ENCODE measurements at regions not wholly inside any gene's neighbourhood (a gene's known extent, or its start where the extent isn't known, plus 50 kb on each side); places are given as distances from the start of the nearest gene placed in this dataset.
A peak's percentile ranks its signal among the peaks of the same experiment; 100 is the strongest.
"Not testable (repeated sequence)": the region's sequence is repeated elsewhere in the genome, so short reads cannot be mapped to it uniquely, and the experiment has no call there.

DNA sequence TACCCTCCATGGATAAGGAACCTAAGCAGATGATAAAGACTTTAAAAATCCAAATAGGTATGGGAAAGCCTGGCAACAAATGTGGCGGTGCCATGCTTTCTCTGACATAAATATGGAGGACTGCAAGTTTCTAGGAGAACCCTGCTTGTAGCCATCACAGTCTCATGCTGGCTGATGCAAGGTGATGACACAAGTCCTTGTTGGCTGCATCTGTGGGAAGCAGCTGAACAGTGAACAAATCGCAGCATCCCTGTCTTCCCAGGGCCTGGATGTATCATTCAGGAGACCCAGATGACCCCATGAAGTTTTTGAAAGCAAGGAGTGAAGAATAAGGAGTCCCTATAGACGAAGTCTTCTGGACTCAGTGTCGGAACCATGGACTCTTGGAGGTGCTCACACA, 234.4 kb upstream of the HS3ST1 start:
- no peak overlapping the region for H3K4me2 ChIP-seq

DNA sequence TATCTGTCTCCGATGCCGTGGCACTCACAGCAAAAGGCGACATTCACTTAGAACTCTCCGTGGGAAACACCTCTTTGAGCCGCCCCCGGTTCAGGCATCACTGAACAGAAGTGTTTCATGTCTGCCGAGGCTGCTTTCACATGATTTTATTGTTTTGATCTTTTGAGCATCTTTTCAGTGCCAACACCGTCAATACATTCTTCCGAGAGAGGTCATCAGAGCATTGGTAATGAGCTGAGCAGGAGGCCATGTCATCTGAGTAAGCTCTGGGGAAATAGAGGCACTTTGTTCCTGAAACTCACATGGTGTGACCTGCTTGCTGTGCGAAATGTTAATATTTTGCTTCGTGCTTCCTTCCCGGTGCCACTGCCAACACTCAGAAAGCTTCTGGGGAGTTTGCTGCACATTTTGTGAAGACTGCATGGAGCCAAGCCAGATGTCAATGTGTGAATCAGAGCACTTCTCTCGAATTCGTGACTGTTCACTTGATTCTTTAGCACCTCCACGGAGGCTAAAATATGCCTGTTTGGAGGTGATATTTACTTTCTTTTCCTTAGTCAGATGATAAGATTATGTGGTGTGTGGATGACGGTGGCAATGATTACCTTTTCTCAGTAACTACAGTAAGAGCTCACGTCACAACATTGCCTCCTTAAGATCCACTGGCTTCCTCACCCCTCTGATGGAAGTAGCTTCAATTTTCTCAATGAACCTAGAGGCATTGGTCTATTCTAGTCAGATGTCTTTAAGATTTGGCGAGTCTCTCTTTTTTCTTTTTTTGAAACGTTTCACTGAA, 222.3 kb upstream of the HS3ST1 start:
- Histone ChIP-seq H3K36me3 (ENCODE audit: low read depth) (no peaks in the 10 kb centered on the region), H3K4me2 (no peak overlapping the region), H3K27ac (no peak overlapping the region), H3K79me2 (ENCODE audit: low read depth) (no peaks in the 10 kb centered on the region), H3K9me3 (ENCODE audit: insufficient read depth, low read depth) (no peaks in the 10 kb centered on the region), H3K9me2 (ENCODE audit: insufficient read depth) (no peaks in the 10 kb centered on the region), H3K4me1 (replicated peaks; ENCODE audit: insufficient read depth) (no peaks in the 10 kb centered on the region), H3K27me3 (ENCODE audit: insufficient read depth, low read depth) (no peaks in the 10 kb centered on the region), H3F3A (ENCODE audit: insufficient read depth, low read depth) (no peaks in the 10 kb centered on the region), H3K4me3 (no peak overlapping the region), H2AFZ (no peak overlapping the region), H4K20me1 (ENCODE audit: insufficient read depth) (no peaks in the 10 kb centered on the region)
- TF ChIP-seq, protein P1, sequence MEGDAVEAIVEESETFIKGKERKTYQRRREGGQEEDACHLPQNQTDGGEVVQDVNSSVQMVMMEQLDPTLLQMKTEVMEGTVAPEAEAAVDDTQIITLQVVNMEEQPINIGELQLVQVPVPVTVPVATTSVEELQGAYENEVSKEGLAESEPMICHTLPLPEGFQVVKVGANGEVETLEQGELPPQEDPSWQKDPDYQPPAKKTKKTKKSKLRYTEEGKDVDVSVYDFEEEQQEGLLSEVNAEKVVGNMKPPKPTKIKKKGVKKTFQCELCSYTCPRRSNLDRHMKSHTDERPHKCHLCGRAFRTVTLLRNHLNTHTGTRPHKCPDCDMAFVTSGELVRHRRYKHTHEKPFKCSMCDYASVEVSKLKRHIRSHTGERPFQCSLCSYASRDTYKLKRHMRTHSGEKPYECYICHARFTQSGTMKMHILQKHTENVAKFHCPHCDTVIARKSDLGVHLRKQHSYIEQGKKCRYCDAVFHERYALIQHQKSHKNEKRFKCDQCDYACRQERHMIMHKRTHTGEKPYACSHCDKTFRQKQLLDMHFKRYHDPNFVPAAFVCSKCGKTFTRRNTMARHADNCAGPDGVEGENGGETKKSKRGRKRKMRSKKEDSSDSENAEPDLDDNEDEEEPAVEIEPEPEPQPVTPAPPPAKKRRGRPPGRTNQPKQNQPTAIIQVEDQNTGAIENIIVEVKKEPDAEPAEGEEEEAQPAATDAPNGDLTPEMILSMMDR (conservative IDR thresholded peaks at IDR 0.05): no peak
- TF ChIP-seq EZH2 (IDR thresholded peaks at IDR 0.05; ENCODE audit: low read depth): no peak
- CTCF ChIA-PET: no interaction called here
- no peak for DNase-seq
- intact Hi-C loops (cut with micrococcal nuclease; ENCODE audit: unreplicated experiment): no loop called here
- no TSS peak for BruUV-seq (replicated peaks)
- POLR2A ChIA-PET (ENCODE audit: unreplicated experiment): no interaction called here

More for the DNA sequence above, 234.4 kb upstream of the HS3ST1 start:
- no peak for DNase-seq
- CTCF ChIA-PET: no interaction called here
- no peaks in the 10 kb centered on the region for H3K9me2 ChIP-seq (ENCODE audit: insufficient read depth)
- H3K27me3 ChIP-seq (ENCODE audit: insufficient read depth, low read depth): no peaks in the 10 kb centered on the region
- no peaks in the 10 kb centered on the region for H3K4me1 ChIP-seq (replicated peaks; ENCODE audit: insufficient read depth)
- intact Hi-C loops (cut with micrococcal nuclease; ENCODE audit: unreplicated experiment): no loop called here
- H3K36me3 ChIP-seq (ENCODE audit: low read depth): no peaks in the 10 kb centered on the region
- no peak overlapping the region for H3K4me3 ChIP-seq
- no TSS peak for BruUV-seq (replicated peaks)
- no peaks in the 10 kb centered on the region for H4K20me1 ChIP-seq (ENCODE audit: insufficient read depth)
- no peak for TF ChIP-seq EZH2 (IDR thresholded peaks at IDR 0.05; ENCODE audit: low read depth)
- TF ChIP-seq, protein P1 (conservative IDR thresholded peaks at IDR 0.05): no peak
- no peak overlapping the region for H2AFZ ChIP-seq
- POLR2A ChIA-PET (ENCODE audit: unreplicated experiment): no interaction called here
- no peaks in the 10 kb centered on the region for H3K9me3 ChIP-seq (ENCODE audit: insufficient read depth, low read depth)
- H3K27ac ChIP-seq: no peak overlapping the region
- H3F3A ChIP-seq (ENCODE audit: insufficient read depth, low read depth): no peaks in the 10 kb centered on the region
- no peaks in the 10 kb centered on the region for H3K79me2 ChIP-seq (ENCODE audit: low read depth)

DNA sequence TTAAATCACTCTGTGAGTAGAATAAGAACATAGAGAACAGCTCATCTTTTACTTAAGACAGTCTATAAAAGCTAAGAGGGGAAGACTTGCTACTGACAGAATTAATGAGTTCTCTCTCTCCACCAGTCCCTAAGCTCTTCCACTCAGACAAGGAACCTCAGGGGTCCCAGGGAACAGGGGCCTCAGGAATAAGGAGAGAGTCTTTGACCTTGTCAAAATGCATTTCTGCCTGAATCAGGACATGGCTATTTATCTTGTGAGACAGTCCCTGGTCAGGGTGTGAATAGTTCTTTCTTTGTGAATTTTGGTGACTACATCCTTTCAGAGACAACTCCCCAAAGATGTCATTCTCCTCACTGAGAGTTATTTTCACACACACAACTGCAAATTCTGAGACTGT, 218.7 kb upstream of the HS3ST1 start:
- no peak overlapping the region for H2AFZ ChIP-seq
- no peaks in the 10 kb centered on the region for H3K79me2 ChIP-seq (ENCODE audit: low read depth)
- H3K27ac ChIP-seq: no peak overlapping the region
- no TSS peak for BruUV-seq (replicated peaks)
- no peaks in the 10 kb centered on the region for H3K9me2 ChIP-seq (ENCODE audit: insufficient read depth)
- H3K27me3 ChIP-seq (ENCODE audit: insufficient read depth, low read depth): no peaks in the 10 kb centered on the region
- TF ChIP-seq EZH2 (IDR thresholded peaks at IDR 0.05; ENCODE audit: low read depth): no peak
- ChIA-PET POLR2A (ENCODE audit: unreplicated experiment) (interaction anchor here (0.7 kb wide), 1 partner anchor 142 kb away, joined by 5 read pairs; no protein-coding TSS in a partner anchor), CTCF (no interaction called here)
- no peaks in the 10 kb centered on the region for H3F3A ChIP-seq (ENCODE audit: insufficient read depth, low read depth)
- intact Hi-C loops (cut with micrococcal nuclease; ENCODE audit: unreplicated experiment): no loop called here
- H3K9me3 ChIP-seq (ENCODE audit: insufficient read depth, low read depth): 0 out of 2 replicates have a peak, but pooled peaks cover 7% of the 10 kb centered on the region
- no peaks in the 10 kb centered on the region for H4K20me1 ChIP-seq (ENCODE audit: insufficient read depth)
- DNase-seq: no peak
- H3K4me1 ChIP-seq (replicated peaks; ENCODE audit: insufficient read depth): peaks cover 9% of the 10 kb centered on the region; the same call in 1 of the 2 replicates
- H3K4me3 ChIP-seq: no peak overlapping the region
- no peak overlapping the region for H3K4me2 ChIP-seq
- no peaks in the 10 kb centered on the region for H3K36me3 ChIP-seq (ENCODE audit: low read depth)

DNA sequence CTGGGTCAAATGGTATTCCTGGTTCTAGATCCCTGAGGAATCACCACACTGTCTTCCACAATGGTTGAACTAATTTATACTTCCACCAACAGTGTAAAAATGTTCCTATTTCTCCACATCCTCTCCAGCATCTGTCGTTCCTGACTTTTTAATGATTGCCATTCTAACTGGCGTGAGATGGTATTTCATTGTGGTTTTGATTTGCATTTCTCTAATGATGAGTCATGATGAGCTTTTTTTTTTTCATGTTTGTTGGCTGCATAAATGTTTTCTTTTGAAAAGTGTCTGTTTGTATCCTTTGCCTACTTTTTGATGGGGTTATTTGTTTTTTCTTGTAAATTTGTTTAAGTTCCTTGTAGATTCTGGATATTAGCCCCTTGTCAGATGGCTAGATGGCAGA, 214.4 kb upstream of the HS3ST1 start:
- CTCF ChIA-PET; POLR2A ChIA-PET (ENCODE audit: unreplicated experiment): not testable (repeated sequence)
- peak overlapping the region; percentile 63 for H3K27ac ChIP-seq

More for the DNA sequence above, 214.4 kb upstream of the HS3ST1 start:
- H2AFZ ChIP-seq; H3K4me3 ChIP-seq; H3F3A ChIP-seq (ENCODE audit: insufficient read depth, low read depth); H3K36me3 ChIP-seq (ENCODE audit: low read depth); BruUV-seq (replicated peaks); H3K27me3 ChIP-seq (ENCODE audit: insufficient read depth, low read depth); H3K9me2 ChIP-seq (ENCODE audit: insufficient read depth); intact Hi-C loops (cut with micrococcal nuclease; ENCODE audit: unreplicated experiment); H3K4me1 ChIP-seq (replicated peaks; ENCODE audit: insufficient read depth); H4K20me1 ChIP-seq (ENCODE audit: insufficient read depth); H3K79me2 ChIP-seq (ENCODE audit: low read depth): not testable (repeated sequence)
- Histone ChIP-seq H3K4me2 (peak overlapping the region; percentile 2; the same call in 1 of the 2 replicates), H3K9me3 (ENCODE audit: insufficient read depth, low read depth) (peaks cover 13% of the 10 kb centered on the region; the same call in 1 of the 2 replicates)
- peak in 1 of 2 experiments; percentile 44 for DNase-seq

Measured in PC-9 (cell line).